22Rv1 (cell line): ENCODE measurements at regions not wholly inside any gene's neighbourhood (a gene's known extent, or its start where the extent isn't known, plus 50 kb on each side); places are given as distances from the start of the nearest gene placed in this dataset.

Source experiments
- CTCF ChIP-seq: fragments of 450-650 bp; IDR thresholded peaks from 2 replicates; pipeline ENCODE4 v1.5.1; 2017; ENCODE audit warnings: mild to moderate bottlenecking
- ZFX ChIP-seq: fragments of 450-650 bp; IDR thresholded peaks from 2 replicates; pipeline ENCODE4 v1.6.1; 2017; ENCODE audit warnings: antibody characterized with exemption, borderline replicate concordance

GRCh38 chr12:88896958-88897357 lies 316.7 kb upstream of the KITLG start:
- TF ChIP-seq CTCF (no peak), ZFX (no peak)
